GM18498 (cell line): ENCODE measurements at regions not wholly inside any gene's neighbourhood (a gene's known extent, or its start where the extent isn't known, plus 50 kb on each side); places are given as distances from the start of the nearest gene placed in this dataset.

ENCODE experiments used
- ATAC-seq: cut with Tn5 transposase; IDR thresholded peaks from one replicate; pipeline ENCODE4 v1.9.1; 2021; ENCODE audit warnings: mild to moderate bottlenecking, moderate library complexity; ENCODE audit not compliant: unreplicated experiment

GRCh38 chr1:219993554-219994433 lies 52.5 kb downstream of the EPRS1 start:
- no peak for ATAC-seq

DNA sequence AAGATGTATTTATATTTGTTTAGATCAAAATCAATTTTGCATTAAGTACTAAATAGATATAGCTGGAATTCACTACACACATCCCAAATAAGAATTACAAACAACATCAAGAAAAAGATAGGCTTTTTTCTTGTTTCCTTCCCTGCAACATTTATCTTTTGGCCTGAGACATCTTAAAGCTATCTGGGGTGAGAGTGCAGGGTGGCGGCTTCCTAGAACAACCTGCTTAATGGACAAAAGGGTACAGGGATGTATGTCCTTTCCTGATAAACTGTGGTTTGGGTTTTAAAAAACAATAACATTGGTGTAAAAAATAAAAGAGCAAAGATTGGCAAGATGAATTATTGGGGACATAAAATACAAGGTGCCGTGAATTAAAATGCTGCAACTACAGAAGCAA lies 54.4 kb downstream of the EPRS1 start:
- ATAC-seq, result no peak

GRCh38 chr1:219991511-219991810 lies 54.8 kb downstream of the EPRS1 start:
- no peak for ATAC-seq

GRCh38 chr1:219990782-219991510 lies 55.4 kb downstream of the EPRS1 start:
- no peak for ATAC-seq

GRCh38 chr1:219989766-219990165 lies 56.5 kb downstream of the EPRS1 start:
- no peak for ATAC-seq

DNA sequence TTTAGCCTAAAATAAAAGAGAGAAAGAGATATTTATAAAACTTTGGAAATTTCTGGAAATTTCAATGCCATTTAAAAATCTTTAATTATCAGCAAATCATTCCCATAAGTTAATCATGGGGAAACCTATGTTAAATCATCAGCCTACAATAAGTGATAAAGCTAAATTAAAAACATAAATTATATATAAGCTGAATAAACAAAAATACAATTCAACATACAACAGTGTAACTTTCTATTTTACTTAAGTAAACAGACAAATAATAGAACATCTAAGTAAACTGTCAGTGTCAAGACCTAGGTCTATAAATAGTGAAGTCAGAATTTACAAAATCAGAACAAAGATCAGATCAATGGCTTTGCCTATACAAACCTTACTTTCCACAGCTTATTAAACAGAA lies 57.5 kb downstream of the EPRS1 start:
- ATAC-seq, result no peak

DNA sequence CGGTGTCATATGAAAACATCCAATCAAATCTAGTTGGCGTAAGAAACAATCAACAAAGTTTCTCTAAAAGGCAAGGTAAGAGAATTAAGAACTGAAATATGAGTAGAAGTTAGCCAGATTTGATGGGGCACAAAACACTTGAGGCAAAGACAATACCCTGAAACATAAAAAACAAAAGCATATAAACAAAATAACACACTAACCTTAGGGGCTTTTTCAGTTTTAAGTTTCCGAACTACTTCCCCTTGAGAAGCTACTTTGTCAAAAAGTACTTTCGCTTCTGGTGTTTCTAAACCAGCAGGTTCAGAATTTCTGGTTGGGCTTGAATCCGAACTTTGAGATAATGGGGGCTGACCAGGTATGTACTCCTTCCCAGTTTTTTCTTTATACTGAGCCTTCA lies 57.9 kb downstream of the EPRS1 start:
- peak; percentile 60 for ATAC-seq

DNA sequence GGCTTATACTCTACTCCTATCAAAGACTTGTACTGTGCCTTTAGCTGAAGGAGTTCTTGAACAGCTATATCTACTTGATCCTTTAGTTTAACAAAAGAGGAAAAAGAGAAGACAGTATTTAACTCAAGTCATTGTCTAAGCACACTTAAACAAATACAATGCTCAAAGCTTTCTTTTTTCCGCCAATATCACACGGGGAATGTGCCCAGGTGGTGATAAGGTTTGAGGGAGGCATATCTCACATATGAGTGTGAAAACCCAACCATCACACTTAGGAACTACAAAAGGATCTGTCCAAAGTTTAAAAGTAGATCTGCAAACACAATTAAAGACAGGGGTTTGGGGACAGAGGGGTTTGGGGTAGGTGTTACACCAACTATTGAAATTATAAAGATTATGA lies 59.0 kb upstream of the SLC30A10 start:
- ATAC-seq, result no peak

- ATAC-seq, result peak; percentile 68
Observed at GRCh38 chr1:219985169-219985568, 56.8 kb upstream of the SLC30A10 start.
